Effector memory CD4-positive, alpha-beta T cell (primary cell): ENCODE measurements at regions not wholly inside any gene's neighbourhood (a gene's known extent, or its start where the extent isn't known, plus 50 kb on each side); places are given as distances from the start of the nearest gene placed in this dataset.

Experiments used
- DNase-seq, 3 donors: peaks; one replicate each; pipeline ENCODE4 v3.0.0-alpha.2; 2020
- H3K27ac ChIP-seq: 2 replicates; pipeline ENCODE4 v1.7.0; 2013; ENCODE audit warnings: mild to moderate bottlenecking, low read length, moderate library complexity; ENCODE audit not compliant: insufficient read depth, poor library complexity, severe bottlenecking
- H3K27me3 ChIP-seq: replicated peaks from 2 replicates; pipeline ENCODE4 v1.7.0; 2013; ENCODE audit warnings: mild to moderate bottlenecking, low read length; ENCODE audit not compliant: insufficient read depth, control insufficient read depth, poor library complexity, severe bottlenecking
- H3K36me3 ChIP-seq: 2 replicates; pipeline ENCODE4 v1.7.0; 2013; ENCODE audit warnings: mild to moderate bottlenecking, low read length, moderate library complexity; ENCODE audit not compliant: control insufficient read depth, insufficient read depth
- H3K4me1 ChIP-seq: 2 replicates; pipeline ENCODE4 v1.7.0; 2013; ENCODE audit warnings: low read length, mild to moderate bottlenecking; ENCODE audit not compliant: control insufficient read depth, insufficient read depth, poor library complexity, severe bottlenecking
- H3K4me3 ChIP-seq: 2 replicates; pipeline ENCODE4 v1.7.0; 2013; ENCODE audit warnings: low read length, low read depth, mild to moderate bottlenecking; ENCODE audit not compliant: insufficient read depth, poor library complexity, severe bottlenecking
- H3K9me3 ChIP-seq: 2 replicates; pipeline ENCODE4 v1.7.0; 2013; ENCODE audit warnings: mild to moderate bottlenecking, low read length, moderate library complexity; ENCODE audit not compliant: control insufficient read depth

- no peaks in the 10 kb centered on the region for H3K9me3 ChIP-seq
- DNase-seq, result no peak
- H3K36me3 ChIP-seq, result no peaks in the 10 kb centered on the region
- no peaks in the 10 kb centered on the region for H3K27me3 ChIP-seq
- no peak overlapping the region for H3K27ac ChIP-seq
- no peaks in the 10 kb centered on the region for H3K4me1 ChIP-seq
- no peak overlapping the region for H3K4me3 ChIP-seq
These were observed 50.5 kb upstream of the LGALSL start for GRCh38 chr2:64403426-64403825.

- Histone ChIP-seq H3K9me3 (no peaks in the 10 kb centered on the region), H3K4me3 (no peak overlapping the region), H3K36me3 (no peaks in the 10 kb centered on the region), H3K4me1 (no peaks in the 10 kb centered on the region), H3K27me3 (no peaks in the 10 kb centered on the region), H3K27ac (no peak overlapping the region)
- no peak for DNase-seq
These were observed 49.8 kb upstream of the LGALSL start for GRCh38 chr2:64404002-64404731.
